Right cardiac atrium (tissue), 5 donors: ENCODE measurements at regions not wholly inside any gene's neighbourhood (a gene's known extent, or its start where the extent isn't known, plus 50 kb on each side); places are given as distances from the start of the nearest gene placed in this dataset.
"Not testable (repeated sequence)": the region's sequence is repeated elsewhere in the genome, so short reads cannot be mapped to it uniquely, and the experiment has no call there.

Experiments
- ATAC-seq, 2 donors: fragments of 200-7000 bp; cut with Tn5 transposase; one replicate each; pipeline versions ENCODE4 v1.8.0 to v1.9.1; 2020; ENCODE audit warnings: moderate library complexity in 2 of 2, mild to moderate bottlenecking in 1 of 2
- DNase-seq, 3 donors: peaks; one replicate each; pipeline ENCODE4 v3.0.0-alpha.2; 2020
- H3K27ac ChIP-seq: one replicate; pipeline ENCODE4 v1.5.1; 2013; ENCODE audit warnings: mild to moderate bottlenecking, low read length, control low read depth, moderate library complexity
- H3K27me3 ChIP-seq: one replicate; pipeline ENCODE4 v1.6.1; 2013; ENCODE audit not compliant: control insufficient read depth, insufficient read depth
- H3K4me1 ChIP-seq: one replicate; pipeline ENCODE4 v1.6.1; 2013; ENCODE audit warnings: low read length; ENCODE audit not compliant: control insufficient read depth, insufficient read depth
- H3K4me3 ChIP-seq: one replicate; pipeline ENCODE4 v1.5.1; 2013; ENCODE audit warnings: low read length, control low read depth
- H3K9me3 ChIP-seq: one replicate; pipeline ENCODE4 v1.6.1; 2013; ENCODE audit warnings: low read length; ENCODE audit not compliant: control insufficient read depth
- WGBS: extraction: QIAGEN DNeasy Blood & Tissue Kit; methylation state at CpG from one replicate; pipeline ENCODE4 v1.1.7; 2013; 5-methylcytosine and 5-hydroxymethylcytosine counted together
- intact Hi-C, 4 donors: fragments of 100-400 bp; cut with DNase I; formaldehyde crosslinking; loops; one replicate each; pipeline versions ENCODE4 v1.11.0 to v1.14.0; 2022 to 2023
- donor health status: healthy with polysubstance abuse.
- donor health status: DM: no; HTN: yes; CAD: no.
- donor health status: DM: no; HTN: no; CAD: no.
- donor health status: DM: no; HTN: yes; CAD: no; lungs with severe emphysema.
- donor health status: DM: yes; HTN: yes; CAD: no.

GRCh38 chr13:68551701-68552522 lies 1321.8 kb upstream of the PCDH9 start:
- no peaks in the 10 kb centered on the region for H3K9me3 ChIP-seq
- intact Hi-C loops = loop anchor here in 1 of 4 donors (10.0 kb wide), 1 partner anchor 57 kb away; no protein-coding TSS in a partner anchor
- peak in 1 of 2 donors; percentile 57 for ATAC-seq
- H3K27ac ChIP-seq = no peak overlapping the region
- H3K4me1 ChIP-seq = no peaks in the 10 kb centered on the region
- H3K4me3 ChIP-seq = no peak overlapping the region
- WGBS = 74% methylated on average over 5 of the region's 5 CpGs
- no peak for DNase-seq
- H3K27me3 ChIP-seq = no peaks in the 10 kb centered on the region

DNA sequence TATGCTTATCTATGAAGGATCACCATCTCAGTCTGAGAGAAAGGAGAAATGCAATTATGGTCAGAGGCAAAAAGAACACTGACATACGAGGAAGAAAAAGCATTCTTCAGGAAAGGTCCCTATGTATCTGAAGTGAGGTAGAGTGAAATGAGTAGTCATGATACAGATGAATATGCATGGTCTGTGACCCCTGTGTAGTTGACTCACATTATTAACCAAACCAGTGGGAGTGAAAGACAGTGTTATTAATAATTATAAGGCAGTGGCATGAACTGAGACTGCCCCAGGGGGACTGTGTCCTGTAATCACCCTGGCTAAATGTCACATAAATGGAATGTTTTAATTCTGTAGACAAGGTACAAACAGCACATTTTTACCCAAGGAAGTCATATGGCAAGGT lies 1320.2 kb upstream of the PCDH9 start:
- Histone ChIP-seq H3K27ac (no peak overlapping the region), H3K4me1 (no peaks in the 10 kb centered on the region), H3K27me3 (no peaks in the 10 kb centered on the region), H3K4me3 (no peak overlapping the region), H3K9me3 (no peaks in the 10 kb centered on the region)
- ATAC-seq = no peak
- WGBS = 58% methylated on average over 1 of the region's 1 CpG
- DNase-seq = no peak
- intact Hi-C loops = loop anchor here in 1 of 4 donors (10.0 kb wide), 1 partner anchor 56 kb away; no protein-coding TSS in a partner anchor

- Histone ChIP-seq H3K9me3 (no peaks in the 10 kb centered on the region), H3K27ac (no peak overlapping the region), H3K4me1 (no peaks in the 10 kb centered on the region), H3K4me3 (no peak overlapping the region), H3K27me3 (no peaks in the 10 kb centered on the region)
- WGBS = 36% methylated on average over 2 of the region's 2 CpGs
- no peak for ATAC-seq
- DNase-seq = no peak
- intact Hi-C loops = no loop called here
These were observed 1310.1 kb upstream of the PCDH9 start for GRCh38 chr13:68540244-68540643.

- WGBS = 96% methylated on average over 1 of the region's 1 CpG
- DNase-seq = no peak
- Histone ChIP-seq H3K4me1 (no peaks in the 10 kb centered on the region), H3K9me3 (no peaks in the 10 kb centered on the region), H3K27me3 (no peaks in the 10 kb centered on the region), H3K4me3 (no peak overlapping the region), H3K27ac (no peak overlapping the region)
- intact Hi-C loops = no loop called here
- no peak for ATAC-seq
These were observed 1305.2 kb upstream of the PCDH9 start for GRCh38 chr13:68535329-68535728.

DNA sequence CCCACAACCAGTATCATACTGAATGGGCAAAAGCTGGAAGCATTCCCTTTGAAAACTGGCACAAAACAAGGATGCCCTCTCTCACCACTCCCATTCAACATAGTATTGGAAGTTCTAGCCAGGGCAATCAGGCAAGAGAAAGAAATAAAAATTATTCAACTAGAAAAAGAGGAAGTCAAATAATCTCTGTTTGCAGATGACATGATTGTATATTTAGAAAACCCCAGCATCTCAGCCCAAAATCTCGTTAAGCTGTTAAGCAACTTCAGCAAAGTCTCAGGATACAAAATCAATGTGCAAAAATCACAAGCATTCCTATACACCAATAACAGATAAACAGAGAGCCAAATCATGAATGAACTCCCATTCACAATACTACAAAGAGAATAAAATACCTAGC lies 1297.0 kb upstream of the PCDH9 start:
- ATAC-seq, H3K4me3 ChIP-seq, H3K27ac ChIP-seq, intact Hi-C loops, H3K27me3 ChIP-seq, DNase-seq, H3K4me1 ChIP-seq, H3K9me3 ChIP-seq: not testable (repeated sequence)
- WGBS = 72% methylated on average over 1 of the region's 1 CpG

DNA sequence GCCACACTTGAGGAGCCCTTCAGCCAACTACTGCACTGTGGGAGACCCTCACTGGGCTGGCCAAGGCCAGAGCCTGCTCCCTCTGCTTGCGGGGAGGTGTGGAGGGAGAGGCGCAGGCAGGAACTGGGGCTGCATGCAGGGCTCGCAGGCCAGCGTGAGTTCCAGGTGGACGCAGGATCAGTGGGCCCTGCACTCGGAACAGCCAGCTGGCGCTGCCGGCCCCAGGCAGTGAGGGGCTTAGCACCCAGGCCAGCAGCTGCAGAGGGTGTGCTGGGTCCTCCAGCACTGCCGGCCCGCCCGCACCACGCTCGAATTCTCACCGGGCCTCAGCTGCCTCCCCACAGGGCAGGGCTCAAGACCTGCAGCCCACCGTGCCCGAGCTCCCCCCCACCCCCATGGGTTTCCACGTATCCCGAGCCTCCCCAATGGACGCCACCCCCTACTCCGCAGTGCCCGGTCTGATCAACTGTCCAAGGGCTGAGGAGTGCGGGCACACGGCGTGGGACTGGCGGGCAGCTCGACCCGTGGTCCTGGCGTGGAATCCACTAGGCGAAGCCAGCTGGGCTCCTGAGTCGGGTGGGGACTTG lies 1293.8 kb upstream of the PCDH9 start:
- Histone ChIP-seq H3K27ac (no peak overlapping the region), H3K4me3 (no peak overlapping the region), H3K4me1 (no peaks in the 10 kb centered on the region), H3K27me3 (no peaks in the 10 kb centered on the region), H3K9me3 (no peaks in the 10 kb centered on the region)
- 88% methylated on average over 30 of the region's 30 CpGs for WGBS
- no peak for ATAC-seq
- DNase-seq = peak in 2 of 3 donors; percentile 24 to 31
- intact Hi-C loops = no loop called here

GRCh38 chr13:68522184-68522583 lies 1292.0 kb upstream of the PCDH9 start:
- Histone ChIP-seq H3K27ac (no peak overlapping the region), H3K4me1 (no peaks in the 10 kb centered on the region), H3K27me3 (no peaks in the 10 kb centered on the region), H3K4me3 (no peak overlapping the region), H3K9me3 (no peaks in the 10 kb centered on the region)
- ATAC-seq (no peak), DNase-seq (no peak)
- intact Hi-C loops = no loop called here
- 72% methylated on average over 2 of the region's 2 CpGs for WGBS

- no peak for ATAC-seq
- 79% methylated on average over 4 of the region's 4 CpGs for WGBS
- no peaks in the 10 kb centered on the region for H3K9me3 ChIP-seq
- no peaks in the 10 kb centered on the region for H3K4me1 ChIP-seq
- intact Hi-C loops = no loop called here
- H3K4me3 ChIP-seq = no peak overlapping the region
- no peaks in the 10 kb centered on the region for H3K27me3 ChIP-seq
- H3K27ac ChIP-seq = no peak overlapping the region
- no peak for DNase-seq
These were observed 1279.8 kb upstream of the PCDH9 start for GRCh38 chr13:68509734-68510621.

GRCh38 chr13:68506888-68507551 lies 1276.9 kb upstream of the PCDH9 start:
- ATAC-seq = no peak
- WGBS = 65% methylated on average over 8 of the region's 8 CpGs
- Histone ChIP-seq H3K4me1 (no peaks in the 10 kb centered on the region), H3K4me3 (no peak overlapping the region), H3K9me3 (no peaks in the 10 kb centered on the region), H3K27ac (no peak overlapping the region), H3K27me3 (no peaks in the 10 kb centered on the region)
- intact Hi-C loops = no loop called here
- no peak for DNase-seq

GRCh38 chr13:68490594-68490993 lies 1260.5 kb upstream of the PCDH9 start:
- Histone ChIP-seq H3K4me3 (no peak overlapping the region), H3K27ac (no peak overlapping the region), H3K9me3 (no peaks in the 10 kb centered on the region), H3K27me3 (no peaks in the 10 kb centered on the region), H3K4me1 (no peaks in the 10 kb centered on the region)
- ATAC-seq = no peak
- no peak for DNase-seq
- 62% methylated on average over 4 of the region's 4 CpGs for WGBS
- intact Hi-C loops = loop anchor here in 1 of 4 donors (10.0 kb wide), 1 partner anchor 64 kb away; no protein-coding TSS in a partner anchor
